GM12878 (cell line): ENCODE measurements at regions not wholly inside any gene's neighbourhood (a gene's known extent, or its start where the extent isn't known, plus 50 kb on each side); places are given as distances from the start of the nearest gene placed in this dataset.

Experiments
- ATAC-seq: fragments of 200-7000 bp; cut with Tn5 transposase; 3 replicates; pipeline ENCODE4 v1.9.1; 2020; ENCODE audit warnings: mild to moderate bottlenecking, moderate library complexity
- BruUV-seq: library from RNA; stranded (reverse); fragments of 400-500 nt; replicated peaks from 2 replicates; lab custom pipeline; 2021; lab: Mats Ljungman, UMichigan
- CTCF ChIA-PET: fragments of 300-600 bp; sonication (Branson Sonifier 250); formaldehyde crosslinking; extraction: SDS; loops from one replicate; lab custom pipeline; 2021; ENCODE audit warnings: inconsistent platforms; lab: Yijun Ruan, JAX
- POLR2A ChIA-PET: fragments of 350-600 bp; formaldehyde crosslinking; extraction: SDS; loops from one replicate; lab custom pipeline; 2021; ENCODE audit warnings: inconsistent platforms; lab: Charles Lee
- RAD21 ChIA-PET: fragments of 300-600 bp; sonication (Branson Sonifier 250); formaldehyde crosslinking; loops from one replicate; lab custom pipeline; 2023; ENCODE audit warnings: antibody characterized with exemption; ENCODE audit not compliant: unreplicated experiment; lab: Charles Lee
- SMC1A ChIA-PET: fragments of 300-600 bp; sonication (Branson Sonifier 250); formaldehyde crosslinking; loops from one replicate; lab custom pipeline; 2023; ENCODE audit not compliant: unreplicated experiment, uncharacterized antibody; lab: Charles Lee
- DNase-seq: peaks from one replicate; pipeline ENCODE4 v3.0.0-alpha.2; 2011; ENCODE audit warnings: low read depth, low spot score
- FAIRE-seq: peaks from 3 replicates; lab custom pipeline; 2011; peaks lifted over from hg19 to GRCh38; lab: Jason Lieb, UNC
- H2AFZ ChIP-seq: 2 replicates; pipeline ENCODE4 v1.6.0; 2011; ENCODE audit warnings: low read depth, low read length, control low read depth; ENCODE audit not compliant: control insufficient read depth
- H3K27ac ChIP-seq: 2 replicates; pipeline ENCODE4 v1.5.1; 2011; ENCODE audit warnings: control low read depth; ENCODE audit not compliant: control insufficient read depth, insufficient read depth
- H3K27me3 ChIP-seq, 2 experiments: replicated peaks in 1 of 2; 2 replicates each; pipeline versions ENCODE4 v1.6.0 to v1.6.1; 2011; ENCODE audit warnings: low read length in 1 of 2; ENCODE audit not compliant: control insufficient read depth in 2 of 2, insufficient read depth in 2 of 2
- H3K36me3 ChIP-seq, 2 experiments: 2 replicates each; pipeline ENCODE4 v1.5.1; 2011; ENCODE audit warnings: low read length in 1 of 2; ENCODE audit not compliant: control insufficient read depth in 2 of 2, insufficient read depth in 2 of 2
- H3K4me1 ChIP-seq: 2 replicates; pipeline ENCODE4 v1.6.1; 2011; ENCODE audit warnings: mild to moderate bottlenecking, low read length, moderate library complexity, mixed read lengths; ENCODE audit not compliant: control insufficient read depth, insufficient read depth
- H3K4me2 ChIP-seq: 2 replicates; pipeline ENCODE4 v1.6.0; 2011; ENCODE audit warnings: control low read depth; ENCODE audit not compliant: control insufficient read depth, insufficient read depth
- H3K4me3 ChIP-seq: fragments of 200-600 bp; sonication (generic); 2 replicates; pipeline ENCODE4 v1.5.1; 2016
- H3K79me2 ChIP-seq: 2 replicates; pipeline ENCODE4 v1.6.0; 2011; ENCODE audit warnings: low read length; ENCODE audit not compliant: control insufficient read depth, insufficient read depth
- H3K9ac ChIP-seq: 2 replicates; pipeline ENCODE4 v1.8.0; 2011; ENCODE audit warnings: low read length, control low read depth, mixed read lengths; ENCODE audit not compliant: control insufficient read depth, insufficient read depth
- H3K9me3 ChIP-seq: replicated peaks from 3 replicates; pipeline ENCODE4 v1.5.1; 2011; ENCODE audit warnings: mild to moderate bottlenecking, low read length; ENCODE audit not compliant: control insufficient read depth, insufficient read depth
- H4K20me1 ChIP-seq: 2 replicates; pipeline ENCODE4 v1.6.0; 2011; ENCODE audit not compliant: control insufficient read depth, insufficient read depth
- ATF7 ChIP-seq: fragments of 450-650 bp; IDR thresholded peaks from 2 replicates; pipeline ENCODE4 v1.6.1; 2016; ENCODE audit warnings: low read depth, mild to moderate bottlenecking
- EED ChIP-seq: sonication (generic); IDR thresholded peaks from 2 replicates; pipeline ENCODE4 v1.6.1; 2016; ENCODE audit warnings: antibody characterized with exemption, low read depth
- TAF1 ChIP-seq: IDR thresholded peaks from 2 replicates; pipeline ENCODE4 v1.6.1; 2011; ENCODE audit warnings: mild to moderate bottlenecking, low read depth, low read length, borderline replicate concordance
- WGBS: methylation state at CpG from one replicate; pipeline ENCODE4 v1.1.6; 2016; ENCODE audit warnings: low lambda C conversion rate; ENCODE audit not compliant: insufficient replicate concordance, insufficient coverage; ENCODE audit errors: missing lambda C conversion rate; 5-methylcytosine and 5-hydroxymethylcytosine counted together
- in situ Hi-C: fragments of 300-500 bp; cut with MboI; formaldehyde crosslinking; loops from 9 replicates; pipeline ENCODE4 v1.14.3; 2018; ENCODE audit warnings: mixed read lengths
- intact Hi-C: fragments of 100-400 bp; cut with micrococcal nuclease; formaldehyde crosslinking; loops from one replicate; pipeline ENCODE4 v1.14.2; 2022; ENCODE audit not compliant: unreplicated experiment
- TF ChIP-seq, protein P1 (sequence below): fragments of 450-650 bp; IDR thresholded peaks from 2 replicates; pipeline ENCODE4 v1.6.1; 2018; ENCODE audit warnings: borderline replicate concordance, mild to moderate bottlenecking; ENCODE audit not compliant: partially characterized antibody
- TF ChIP-seq, protein P2 (sequence below): fragments of 450-650 bp; formaldehyde crosslinking; IDR thresholded peaks from 2 replicates; pipeline ENCODE4 v1.5.0; 2022; ENCODE audit warnings: mild to moderate bottlenecking, missing genetic modification characterization

DNA sequence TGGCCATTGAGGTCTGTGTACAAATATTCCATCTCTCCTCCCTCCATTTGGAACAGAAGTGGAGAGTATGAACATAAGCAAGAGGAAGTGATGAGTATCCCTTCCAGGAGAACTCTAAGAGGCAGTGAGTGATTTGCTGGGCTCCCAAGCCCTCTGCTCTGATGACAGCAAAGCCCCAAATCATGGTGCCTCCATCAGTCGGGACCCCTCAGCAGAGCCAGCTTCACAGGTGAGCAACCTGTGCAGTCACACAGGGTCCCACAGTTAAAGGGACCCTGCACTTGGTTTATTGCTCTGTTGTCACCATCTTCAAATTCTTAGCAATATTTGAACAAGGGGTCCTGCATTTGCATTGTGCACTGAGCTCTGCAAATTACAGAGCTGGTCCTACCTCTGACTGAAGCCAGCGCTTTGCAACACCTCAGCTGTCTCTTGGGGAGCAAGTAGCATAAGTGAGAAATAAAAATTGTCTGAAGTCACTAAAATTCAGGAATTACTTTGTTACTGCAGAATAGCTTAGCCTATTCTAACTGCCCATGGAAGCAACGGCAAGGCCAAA lies 466.4 kb downstream of the MN1 start:
- no peak overlapping the region for H3K4me2 ChIP-seq
- no peaks in the 10 kb centered on the region for H3K27me3 ChIP-seq
- ChIA-PET SMC1A (no interaction called here), POLR2A (no interaction called here), RAD21 (no interaction called here), CTCF (no interaction called here)
- in situ Hi-C loops (no loop called here), intact Hi-C loops (no loop called here)
- H3K9ac ChIP-seq: no peak overlapping the region
- BruUV-seq: no TSS peak
- TF ChIP-seq, protein P1, sequence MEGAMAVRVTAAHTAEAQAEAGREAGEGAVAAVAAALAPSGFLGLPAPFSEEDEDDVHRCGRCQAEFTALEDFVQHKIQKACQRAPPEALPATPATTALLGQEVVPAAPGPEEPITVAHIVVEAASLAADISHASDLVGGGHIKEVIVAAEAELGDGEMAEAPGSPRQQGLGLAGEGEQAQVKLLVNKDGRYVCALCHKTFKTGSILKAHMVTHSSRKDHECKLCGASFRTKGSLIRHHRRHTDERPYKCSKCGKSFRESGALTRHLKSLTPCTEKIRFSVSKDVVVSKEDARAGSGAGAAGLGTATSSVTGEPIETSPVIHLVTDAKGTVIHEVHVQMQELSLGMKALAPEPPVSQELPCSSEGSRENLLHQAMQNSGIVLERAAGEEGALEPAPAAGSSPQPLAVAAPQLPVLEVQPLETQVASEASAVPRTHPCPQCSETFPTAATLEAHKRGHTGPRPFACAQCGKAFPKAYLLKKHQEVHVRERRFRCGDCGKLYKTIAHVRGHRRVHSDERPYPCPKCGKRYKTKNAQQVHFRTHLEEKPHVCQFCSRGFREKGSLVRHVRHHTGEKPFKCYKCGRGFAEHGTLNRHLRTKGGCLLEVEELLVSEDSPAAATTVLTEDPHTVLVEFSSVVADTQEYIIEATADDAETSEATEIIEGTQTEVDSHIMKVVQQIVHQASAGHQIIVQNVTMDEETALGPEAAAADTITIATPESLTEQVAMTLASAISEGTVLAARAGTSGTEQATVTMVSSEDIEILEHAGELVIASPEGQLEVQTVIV: no peak
- TF ChIP-seq, protein P2, sequence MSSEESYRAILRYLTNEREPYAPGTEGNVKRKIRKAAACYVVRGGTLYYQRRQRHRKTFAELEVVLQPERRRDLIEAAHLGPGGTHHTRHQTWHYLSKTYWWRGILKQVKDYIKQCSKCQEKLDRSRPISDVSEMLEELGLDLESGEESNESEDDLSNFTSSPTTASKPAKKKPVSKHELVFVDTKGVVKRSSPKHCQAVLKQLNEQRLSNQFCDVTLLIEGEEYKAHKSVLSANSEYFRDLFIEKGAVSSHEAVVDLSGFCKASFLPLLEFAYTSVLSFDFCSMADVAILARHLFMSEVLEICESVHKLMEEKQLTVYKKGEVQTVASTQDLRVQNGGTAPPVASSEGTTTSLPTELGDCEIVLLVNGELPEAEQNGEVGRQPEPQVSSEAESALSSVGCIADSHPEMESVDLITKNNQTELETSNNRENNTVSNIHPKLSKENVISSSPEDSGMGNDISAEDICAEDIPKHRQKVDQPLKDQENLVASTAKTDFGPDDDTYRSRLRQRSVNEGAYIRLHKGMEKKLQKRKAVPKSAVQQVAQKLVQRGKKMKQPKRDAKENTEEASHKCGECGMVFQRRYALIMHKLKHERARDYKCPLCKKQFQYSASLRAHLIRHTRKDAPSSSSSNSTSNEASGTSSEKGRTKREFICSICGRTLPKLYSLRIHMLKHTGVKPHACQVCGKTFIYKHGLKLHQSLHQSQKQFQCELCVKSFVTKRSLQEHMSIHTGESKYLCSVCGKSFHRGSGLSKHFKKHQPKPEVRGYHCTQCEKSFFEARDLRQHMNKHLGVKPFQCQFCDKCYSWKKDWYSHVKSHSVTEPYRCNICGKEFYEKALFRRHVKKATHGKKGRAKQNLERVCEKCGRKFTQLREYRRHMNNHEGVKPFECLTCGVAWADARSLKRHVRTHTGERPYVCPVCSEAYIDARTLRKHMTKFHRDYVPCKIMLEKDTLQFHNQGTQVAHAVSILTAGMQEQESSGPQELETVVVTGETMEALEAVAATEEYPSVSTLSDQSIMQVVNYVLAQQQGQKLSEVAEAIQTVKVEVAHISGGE (CRISPR knock-in tag): no peak
- no peak for TF ChIP-seq ATF7
- TF ChIP-seq TAF1: no peak
- no peak for TF ChIP-seq EED
- no peaks in the 10 kb centered on the region for H4K20me1 ChIP-seq
- H3K27ac ChIP-seq: no peak overlapping the region
- H3K4me1 ChIP-seq: no peaks in the 10 kb centered on the region
- 2% methylated on average over 3 of the region's 3 CpGs for WGBS
- no peaks in the 10 kb centered on the region for H3K9me3 ChIP-seq
- ATAC-seq (no peak), FAIRE-seq (no peak), DNase-seq (no peak)
- no peaks in the 10 kb centered on the region for H3K36me3 ChIP-seq
- no peaks in the 10 kb centered on the region for H3K79me2 ChIP-seq
- no peak overlapping the region for H3K4me3 ChIP-seq
- no peak overlapping the region for H2AFZ ChIP-seq
